Mammary epithelial cell (primary cell): ENCODE measurements at regions not wholly inside any gene's neighbourhood (a gene's known extent, or its start where the extent isn't known, plus 50 kb on each side); places are given as distances from the start of the nearest gene placed in this dataset.

Source experiments
- EZH2 ChIP-seq: IDR thresholded peaks from 2 replicates; pipeline ENCODE4 v1.6.1; 2012; ENCODE audit warnings: low read length, inconsistent platforms, borderline replicate concordance
- TF ChIP-seq, protein P1 (sequence below), 2 donors: IDR thresholded peaks in 1 of 2; conservative IDR thresholded peaks in 1 of 2; 2 replicates each; pipeline ENCODE4 v1.5.1; 2011 to 2012; ENCODE audit warnings: inconsistent platforms in 2 of 2, low read length in 2 of 2, mild to moderate bottlenecking in 2 of 2, control low read depth in 1 of 2, low read depth in 1 of 2; ENCODE audit not compliant: insufficient read depth in 1 of 2; ENCODE audit errors: extremely low read depth in 1 of 2

DNA sequence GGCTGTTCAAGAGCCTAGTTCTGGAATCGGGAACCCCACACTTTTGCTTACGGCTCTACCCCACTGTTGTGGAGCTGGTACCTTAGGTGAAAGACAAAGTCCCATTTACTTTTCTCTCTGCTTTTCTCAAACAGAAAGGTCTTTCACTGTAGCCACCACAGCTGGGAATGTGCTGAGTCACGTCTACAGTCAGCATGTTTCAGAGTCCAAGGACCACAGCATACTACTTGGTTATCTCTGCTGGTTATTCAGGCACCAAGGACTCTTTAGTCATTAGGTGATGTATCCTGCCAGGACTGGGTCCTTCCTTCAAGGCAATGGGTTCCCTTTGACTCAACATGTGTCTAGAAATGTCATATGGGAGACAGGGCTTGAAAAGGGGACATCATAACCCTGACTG is 266.8 kb upstream of the STEAP1 start:
- TF ChIP-seq, protein P1, sequence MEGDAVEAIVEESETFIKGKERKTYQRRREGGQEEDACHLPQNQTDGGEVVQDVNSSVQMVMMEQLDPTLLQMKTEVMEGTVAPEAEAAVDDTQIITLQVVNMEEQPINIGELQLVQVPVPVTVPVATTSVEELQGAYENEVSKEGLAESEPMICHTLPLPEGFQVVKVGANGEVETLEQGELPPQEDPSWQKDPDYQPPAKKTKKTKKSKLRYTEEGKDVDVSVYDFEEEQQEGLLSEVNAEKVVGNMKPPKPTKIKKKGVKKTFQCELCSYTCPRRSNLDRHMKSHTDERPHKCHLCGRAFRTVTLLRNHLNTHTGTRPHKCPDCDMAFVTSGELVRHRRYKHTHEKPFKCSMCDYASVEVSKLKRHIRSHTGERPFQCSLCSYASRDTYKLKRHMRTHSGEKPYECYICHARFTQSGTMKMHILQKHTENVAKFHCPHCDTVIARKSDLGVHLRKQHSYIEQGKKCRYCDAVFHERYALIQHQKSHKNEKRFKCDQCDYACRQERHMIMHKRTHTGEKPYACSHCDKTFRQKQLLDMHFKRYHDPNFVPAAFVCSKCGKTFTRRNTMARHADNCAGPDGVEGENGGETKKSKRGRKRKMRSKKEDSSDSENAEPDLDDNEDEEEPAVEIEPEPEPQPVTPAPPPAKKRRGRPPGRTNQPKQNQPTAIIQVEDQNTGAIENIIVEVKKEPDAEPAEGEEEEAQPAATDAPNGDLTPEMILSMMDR (conservative IDR thresholded peaks at IDR 0.05 in 1 of 2, IDR thresholded peaks at IDR 0.05 in 1 of 2; ENCODE audit: extremely low read depth in 1 of 2, insufficient read depth in 1 of 2, low read depth in 1 of 2, low read length in 2 of 2) = no peak
- no peak for TF ChIP-seq EZH2
